Activated T-cell treated with anti-CD3 and anti-CD28 coated beads, Interleukin-2, amount 50 U/mL, for 72 hours (primary cell): ENCODE measurements at regions not wholly inside any gene's neighbourhood (a gene's known extent, or its start where the extent isn't known, plus 50 kb on each side); places are given as distances from the start of the nearest gene placed in this dataset.

Experiments
- ATAC-seq, 2 donors: fragments of 150-1000 bp; cut with Tn5 transposase; replicated peaks in 1 of 2; 2 replicates each; pipeline ENCODE4 v1.10.0; 2021; ENCODE audit warnings: moderate library complexity in 2 of 2, mild to moderate bottlenecking in 1 of 2
- DNase-seq, 2 donors: peaks; one replicate each; pipeline ENCODE4 v3.0.0; 2021 to 2022; ENCODE audit warnings: mixed read lengths in 1 of 2
- H3K27ac Mint-ChIP-seq: one replicate; pipeline ENCODE4 v1.8.0; 2022; ENCODE audit warnings: mild to moderate bottlenecking, moderate library complexity, mixed read lengths
- H3K27me3 Mint-ChIP-seq: one replicate; pipeline ENCODE4 v1.8.0; 2022; ENCODE audit warnings: low read depth, mixed read lengths
- H3K36me3 Mint-ChIP-seq, 2 donors: one replicate each; pipeline ENCODE4 v1.8.0; 2022; ENCODE audit warnings: mixed read lengths in 2 of 2, mild to moderate bottlenecking in 1 of 2; ENCODE audit not compliant: insufficient read depth in 2 of 2
- H3K4me1 Mint-ChIP-seq: one replicate; pipeline ENCODE4 v1.8.0; 2022; ENCODE audit warnings: low read depth, mixed read lengths
- H3K4me3 Mint-ChIP-seq, 2 donors: one replicate each; pipeline ENCODE4 v1.8.0; 2022; ENCODE audit warnings: mild to moderate bottlenecking in 2 of 2, mixed read lengths in 2 of 2, moderate library complexity in 2 of 2
- H3K9me3 Mint-ChIP-seq, 2 donors: one replicate each; pipeline ENCODE4 v1.8.0; 2022; ENCODE audit warnings: mixed read lengths in 2 of 2

- Mint-ChIP-seq H3K27ac (no peak overlapping the region), H3K27me3 (no peaks in the 10 kb centered on the region), H3K4me3 (no peak overlapping the region), H3K9me3 (peaks cover 0 to 2% of the 10 kb centered on the region in 2 donors), H3K36me3 (peaks cover 2 to 3% of the 10 kb centered on the region in 2 donors), H3K4me1 (no peaks in the 10 kb centered on the region)
- DNase-seq (no peak), ATAC-seq (no peak)
These were observed 437.8 kb downstream of the LTN1 start for GRCh38 chr21:28554660-28555475.

GRCh38 chr21:28550057-28550825, 442.4 kb downstream of the LTN1 start:
- Mint-ChIP-seq H3K27ac (no peak overlapping the region), H3K27me3 (no peaks in the 10 kb centered on the region), H3K9me3 (peaks cover 0 to 2% of the 10 kb centered on the region in 2 donors), H3K36me3 (no peaks in the 10 kb centered on the region), H3K4me3 (no peak overlapping the region), H3K4me1 (no peaks in the 10 kb centered on the region)
- DNase-seq (no peak), ATAC-seq (no peak)

DNA sequence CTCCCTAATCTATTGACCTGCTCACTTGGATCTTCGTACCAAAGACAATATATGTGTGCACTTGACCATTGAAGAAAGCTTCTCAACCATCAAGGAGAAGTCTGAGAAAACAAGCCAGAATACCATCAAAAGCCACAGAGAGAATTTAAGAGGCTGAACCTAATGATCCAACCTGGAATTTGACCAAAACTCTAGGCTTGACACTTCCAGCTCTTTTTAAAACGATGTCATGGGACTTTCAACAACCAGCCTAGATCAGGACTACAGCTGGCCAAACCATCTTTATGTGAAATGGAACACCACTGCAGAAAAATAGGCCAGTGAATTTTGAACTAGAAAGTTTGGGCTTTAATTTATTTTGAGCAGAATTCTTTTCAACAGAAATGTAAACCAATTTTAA, 444.4 kb downstream of the LTN1 start:
- DNase-seq (no peak), ATAC-seq (no peak)
- no peaks in the 10 kb centered on the region for H3K4me1 Mint-ChIP-seq
- no peaks in the 10 kb centered on the region for H3K27me3 Mint-ChIP-seq
- no peak overlapping the region for H3K4me3 Mint-ChIP-seq
- peaks cover 0 to 2% of the 10 kb centered on the region in 2 donors for H3K9me3 Mint-ChIP-seq
- no peaks in the 10 kb centered on the region for H3K36me3 Mint-ChIP-seq
- H3K27ac Mint-ChIP-seq = no peak overlapping the region

DNA sequence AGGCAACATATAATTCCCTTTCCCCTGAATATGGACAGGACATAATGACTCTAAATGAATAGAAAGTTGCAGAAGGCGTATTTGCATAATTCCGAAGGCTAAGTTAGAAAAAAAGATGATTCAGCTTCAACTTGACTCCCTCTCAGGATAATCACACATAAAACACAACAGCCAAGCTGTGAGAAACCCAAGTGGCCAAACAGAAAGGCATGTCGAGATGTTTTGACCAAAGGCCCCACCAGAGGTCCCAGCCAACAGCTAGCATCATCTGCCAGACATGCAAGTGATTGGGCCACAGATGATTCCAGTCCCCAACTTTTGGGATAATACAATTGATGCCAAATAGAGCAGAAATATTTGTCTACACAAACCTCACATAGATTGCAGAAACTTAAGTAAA, 444.9 kb downstream of the LTN1 start:
- no peaks in the 10 kb centered on the region for H3K4me1 Mint-ChIP-seq
- H3K4me3 Mint-ChIP-seq = no peak overlapping the region
- ATAC-seq (no peak), DNase-seq (no peak)
- no peaks in the 10 kb centered on the region for H3K36me3 Mint-ChIP-seq
- H3K27ac Mint-ChIP-seq = no peak overlapping the region
- H3K27me3 Mint-ChIP-seq = no peaks in the 10 kb centered on the region
- H3K9me3 Mint-ChIP-seq = peaks cover 0 to 2% of the 10 kb centered on the region in 2 donors

DNA sequence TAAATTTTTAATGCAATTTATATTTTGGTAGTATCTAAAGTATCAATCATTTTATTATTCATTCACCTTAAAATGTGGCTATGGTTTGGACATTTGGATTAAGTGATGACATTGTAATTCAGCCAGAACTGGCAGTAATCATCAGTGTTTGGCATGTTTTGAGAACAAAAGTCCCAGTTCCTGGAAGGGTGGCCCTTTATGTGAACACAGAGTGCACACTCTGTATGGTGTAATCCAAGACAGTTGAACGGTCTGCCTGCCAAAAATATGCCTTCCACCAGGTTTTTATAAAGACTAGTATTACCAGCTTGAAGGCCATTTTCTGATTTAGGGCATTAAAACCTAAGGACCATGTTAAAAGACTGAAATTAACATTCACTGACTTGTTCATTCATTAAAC, 448.7 kb downstream of the LTN1 start:
- Mint-ChIP-seq H3K27ac (no peak overlapping the region), H3K36me3 (no peaks in the 10 kb centered on the region), H3K4me3 (no peak overlapping the region), H3K27me3 (no peaks in the 10 kb centered on the region), H3K9me3 (peaks cover 0 to 2% of the 10 kb centered on the region in 2 donors), H3K4me1 (no peaks in the 10 kb centered on the region)
- DNase-seq = no peak
- ATAC-seq = no peak

DNA sequence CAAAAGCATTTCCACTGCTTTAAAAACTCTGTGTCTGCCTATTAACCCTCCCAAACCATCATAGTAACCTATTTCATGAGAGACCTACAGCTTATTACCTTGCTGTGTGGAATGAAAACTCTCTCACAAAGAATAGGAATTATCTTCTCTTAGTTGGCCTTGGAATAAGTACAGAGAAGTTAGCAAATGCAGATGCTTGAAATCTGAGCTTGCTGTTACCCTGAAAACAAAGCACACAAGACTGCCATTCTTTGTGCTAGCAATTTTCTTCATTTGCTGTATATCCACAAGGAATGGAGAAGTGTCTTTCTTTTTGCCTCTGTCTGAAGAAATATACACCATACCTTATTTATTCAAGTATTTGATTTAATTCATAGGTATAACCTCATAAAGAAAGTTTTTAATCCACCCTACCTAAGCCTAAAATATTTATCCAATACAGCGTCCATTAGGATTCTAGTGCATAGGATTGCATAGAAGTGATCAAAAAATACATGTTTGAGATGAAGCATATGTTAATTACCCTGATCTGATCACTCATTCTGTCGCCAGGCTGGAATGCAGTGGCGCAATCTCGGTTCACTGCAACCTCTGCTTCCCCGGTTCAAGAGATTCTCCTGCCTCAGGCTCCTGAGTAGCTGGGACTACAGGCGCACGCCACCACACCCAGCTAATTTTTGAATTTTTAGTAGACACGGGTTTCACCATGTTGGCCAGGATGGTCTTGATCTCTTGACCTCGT, 451.1 kb downstream of the LTN1 start:
- no peaks in the 10 kb centered on the region for H3K36me3 Mint-ChIP-seq
- H3K9me3 Mint-ChIP-seq = peaks cover 0 to 2% of the 10 kb centered on the region in 2 donors
- no peaks in the 10 kb centered on the region for H3K4me1 Mint-ChIP-seq
- H3K4me3 Mint-ChIP-seq = no peak overlapping the region
- ATAC-seq (no peak), DNase-seq (no peak)
- no peaks in the 10 kb centered on the region for H3K27me3 Mint-ChIP-seq
- no peak overlapping the region for H3K27ac Mint-ChIP-seq

DNA sequence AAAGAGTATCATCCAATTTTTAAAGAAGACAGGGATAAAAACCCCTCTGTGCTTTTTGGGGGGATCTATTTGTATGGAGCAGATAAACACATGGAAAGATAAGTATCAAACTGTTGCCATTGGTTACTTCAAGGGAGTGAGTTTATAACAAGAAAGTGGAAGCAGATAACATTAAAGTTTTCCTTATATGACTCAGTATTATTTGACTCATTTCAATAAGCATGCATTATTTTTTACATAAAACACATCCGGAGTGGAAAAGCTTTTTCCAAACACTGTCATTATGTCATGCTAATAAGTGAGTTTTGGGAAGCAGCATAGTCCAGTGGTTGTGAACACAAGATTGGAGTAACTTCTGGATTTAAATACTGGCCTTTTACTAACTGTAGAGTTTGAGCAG, 452.2 kb downstream of the LTN1 start:
- DNase-seq (no peak), ATAC-seq (no peak)
- H3K4me3 Mint-ChIP-seq = no peak overlapping the region
- no peaks in the 10 kb centered on the region for H3K36me3 Mint-ChIP-seq
- no peak overlapping the region for H3K27ac Mint-ChIP-seq
- no peaks in the 10 kb centered on the region for H3K4me1 Mint-ChIP-seq
- H3K9me3 Mint-ChIP-seq = no peaks in the 10 kb centered on the region
- H3K27me3 Mint-ChIP-seq = no peaks in the 10 kb centered on the region

DNA sequence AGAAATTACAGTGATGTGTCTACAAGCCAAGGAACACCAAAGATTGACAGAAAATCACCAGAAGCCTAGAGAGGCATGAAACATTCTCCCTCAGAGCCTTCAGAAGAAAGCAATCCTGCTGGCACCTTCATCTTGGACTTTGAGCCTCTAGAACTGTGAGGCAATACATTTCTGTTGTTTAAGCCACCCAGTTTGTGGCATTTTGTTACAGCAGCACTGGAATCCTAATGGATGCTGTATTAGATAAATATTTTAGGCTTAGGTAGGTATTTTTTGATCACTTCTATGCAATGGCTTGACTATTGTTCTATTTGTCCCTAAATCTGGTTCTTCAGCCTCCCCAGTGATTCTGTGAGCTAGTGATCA, 453.1 kb downstream of the LTN1 start:
- H3K4me3 Mint-ChIP-seq = no peak overlapping the region
- H3K4me1 Mint-ChIP-seq = no peaks in the 10 kb centered on the region
- H3K27me3 Mint-ChIP-seq = no peaks in the 10 kb centered on the region
- H3K27ac Mint-ChIP-seq = no peak overlapping the region
- no peak for ATAC-seq
- H3K9me3 Mint-ChIP-seq = no peaks in the 10 kb centered on the region
- DNase-seq = no peak
- no peaks in the 10 kb centered on the region for H3K36me3 Mint-ChIP-seq

DNA sequence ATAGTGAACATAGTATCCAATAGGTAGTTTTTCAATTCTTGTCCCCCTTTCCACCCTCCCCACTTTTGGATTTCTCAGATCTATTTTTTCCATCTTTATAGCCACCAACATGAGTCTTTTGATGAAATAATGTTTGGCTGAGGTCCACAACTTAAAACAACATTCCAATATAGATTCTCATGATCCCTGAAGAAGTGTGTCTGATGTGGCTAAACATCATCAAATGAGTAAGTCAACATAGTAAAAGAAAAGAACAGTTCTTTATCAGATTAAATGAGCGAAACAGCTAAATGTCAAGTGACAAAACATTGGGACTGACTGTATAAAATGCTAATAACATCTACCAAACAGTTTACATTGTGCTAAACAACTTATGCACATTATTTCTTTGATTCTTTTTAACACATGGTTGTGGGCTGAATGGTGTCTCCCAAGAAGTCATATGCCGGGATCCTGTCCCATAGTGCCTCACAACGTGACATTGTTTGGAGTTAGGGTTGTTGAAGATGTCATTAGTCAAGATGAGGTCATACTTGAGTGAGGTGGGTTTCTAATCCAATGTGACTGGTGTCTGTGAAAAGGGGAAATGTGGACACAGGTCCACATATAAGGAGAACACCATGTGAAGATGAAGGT, 453.6 kb downstream of the LTN1 start:
- ATAC-seq = no peak
- no peaks in the 10 kb centered on the region for H3K36me3 Mint-ChIP-seq
- H3K4me1 Mint-ChIP-seq = no peaks in the 10 kb centered on the region
- H3K27ac Mint-ChIP-seq = no peak overlapping the region
- H3K4me3 Mint-ChIP-seq = no peak overlapping the region
- no peaks in the 10 kb centered on the region for H3K27me3 Mint-ChIP-seq
- no peak for DNase-seq
- H3K9me3 Mint-ChIP-seq = no peaks in the 10 kb centered on the region

DNA sequence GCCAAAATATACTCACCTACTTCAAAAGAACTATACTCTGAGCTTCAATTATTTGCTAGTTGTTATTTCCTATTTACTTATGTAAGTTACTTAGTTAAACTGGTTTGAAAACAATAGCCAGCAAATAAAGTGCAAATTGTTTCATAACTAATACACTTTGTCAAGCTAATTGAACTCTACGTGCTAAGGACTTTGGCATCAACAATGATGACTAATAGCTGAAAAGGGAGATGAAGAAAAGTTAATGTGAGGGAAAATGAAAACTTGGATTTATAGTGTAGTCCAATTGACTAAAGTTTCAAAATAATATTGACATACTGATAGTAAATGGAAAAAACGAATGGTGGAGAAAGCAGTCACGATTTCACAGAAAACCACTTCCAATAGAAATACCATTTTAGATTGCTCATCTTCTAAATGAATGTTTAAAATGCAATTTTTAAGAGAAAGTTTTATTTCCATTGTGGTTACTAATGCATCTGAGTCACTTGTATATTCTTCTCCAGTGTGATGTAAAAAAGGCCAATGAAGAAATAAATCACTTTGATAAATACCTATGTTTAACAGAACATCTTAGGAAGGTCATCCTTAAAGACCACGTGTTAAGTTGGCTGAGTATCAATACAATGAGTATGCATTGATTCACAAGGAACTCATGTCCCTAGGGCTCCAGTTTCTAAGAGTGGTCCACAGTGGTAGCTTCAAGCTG, 455.2 kb downstream of the LTN1 start:
- H3K36me3 Mint-ChIP-seq = no peaks in the 10 kb centered on the region
- H3K4me1 Mint-ChIP-seq = no peaks in the 10 kb centered on the region
- ATAC-seq (no peak), DNase-seq (no peak)
- H3K9me3 Mint-ChIP-seq = no peaks in the 10 kb centered on the region
- H3K4me3 Mint-ChIP-seq = no peak overlapping the region
- H3K27ac Mint-ChIP-seq = no peak overlapping the region
- H3K27me3 Mint-ChIP-seq = peaks cover 4% of the 10 kb centered on the region

DNA sequence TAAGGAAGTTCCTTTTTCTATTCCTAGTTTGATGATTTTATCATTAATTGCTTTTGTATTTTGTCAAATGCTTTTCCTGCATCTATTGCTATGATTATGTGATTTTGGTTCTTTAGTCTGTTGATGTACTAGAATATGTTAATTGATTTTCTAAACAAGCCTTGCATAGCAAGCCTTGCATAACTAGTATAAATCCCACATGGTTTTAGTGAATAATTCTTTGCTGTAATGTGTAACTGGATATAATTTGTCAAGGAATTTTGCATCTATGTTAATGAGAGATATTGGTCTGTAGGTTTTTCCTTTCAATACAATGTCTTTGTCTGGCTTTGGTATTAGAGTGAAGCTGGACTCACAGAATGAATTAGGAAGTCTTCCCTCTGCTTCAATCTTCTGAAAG, 460.2 kb downstream of the LTN1 start:
- H3K4me1 Mint-ChIP-seq = no peaks in the 10 kb centered on the region
- no peak for DNase-seq
- peaks cover 17% of the 10 kb centered on the region for H3K27me3 Mint-ChIP-seq
- peaks cover 0 to 2% of the 10 kb centered on the region in 2 donors for H3K9me3 Mint-ChIP-seq
- no peaks in the 10 kb centered on the region for H3K36me3 Mint-ChIP-seq
- no peak overlapping the region for H3K27ac Mint-ChIP-seq
- ATAC-seq = no peak
- no peak overlapping the region for H3K4me3 Mint-ChIP-seq

GRCh38 chr21:28523367-28523766, 469.3 kb downstream of the LTN1 start:
- DNase-seq = no peak
- no peak for ATAC-seq
- H3K36me3 Mint-ChIP-seq = no peaks in the 10 kb centered on the region
- peaks cover 0 to 2% of the 10 kb centered on the region in 2 donors for H3K9me3 Mint-ChIP-seq
- no peak overlapping the region for H3K27ac Mint-ChIP-seq
- no peak overlapping the region for H3K4me3 Mint-ChIP-seq
- H3K4me1 Mint-ChIP-seq = no peaks in the 10 kb centered on the region
- H3K27me3 Mint-ChIP-seq = no peaks in the 10 kb centered on the region
